ENCODE measurements at regions not wholly inside any gene's neighbourhood (a gene's known extent, or its start where the extent isn't known, plus 50 kb on each side); places are given as distances from the start of the nearest gene placed in this dataset.

GRCh38 chr12:124630791-124631313 is 63.4 kb upstream of the NCOR2 start:
- no peak for DNase-seq (ENCODE audit: low spot score)

- no peak for DNase-seq (ENCODE audit: low spot score)
Observed at GRCh38 chr12:124629789-124630480, 62.5 kb upstream of the NCOR2 start.

DNA sequence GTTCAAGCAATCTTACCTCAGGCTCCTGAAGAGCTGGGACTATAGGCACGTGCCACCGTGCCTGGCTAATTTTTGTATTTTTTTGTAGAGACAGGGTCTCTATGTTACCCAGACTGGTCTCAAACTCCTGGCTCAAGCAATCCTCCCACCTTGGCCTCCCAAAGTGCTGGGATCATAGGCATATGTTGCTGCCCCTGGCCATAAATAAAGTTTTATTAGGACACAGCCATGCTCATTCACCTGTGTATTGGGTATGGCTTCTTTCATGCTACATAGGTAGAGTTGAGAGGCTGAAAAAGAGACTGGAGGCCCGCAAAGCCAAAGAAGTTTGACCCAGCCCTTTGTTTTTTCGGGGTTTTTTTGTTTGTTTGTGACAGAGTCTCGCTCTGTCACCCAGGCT is 61.7 kb upstream of the NCOR2 start:
- DNase-seq (ENCODE audit: low spot score) = no peak

GRCh38 chr12:124627956-124628355 is 60.5 kb upstream of the NCOR2 start:
- DNase-seq (ENCODE audit: low spot score) = no peak

DNA sequence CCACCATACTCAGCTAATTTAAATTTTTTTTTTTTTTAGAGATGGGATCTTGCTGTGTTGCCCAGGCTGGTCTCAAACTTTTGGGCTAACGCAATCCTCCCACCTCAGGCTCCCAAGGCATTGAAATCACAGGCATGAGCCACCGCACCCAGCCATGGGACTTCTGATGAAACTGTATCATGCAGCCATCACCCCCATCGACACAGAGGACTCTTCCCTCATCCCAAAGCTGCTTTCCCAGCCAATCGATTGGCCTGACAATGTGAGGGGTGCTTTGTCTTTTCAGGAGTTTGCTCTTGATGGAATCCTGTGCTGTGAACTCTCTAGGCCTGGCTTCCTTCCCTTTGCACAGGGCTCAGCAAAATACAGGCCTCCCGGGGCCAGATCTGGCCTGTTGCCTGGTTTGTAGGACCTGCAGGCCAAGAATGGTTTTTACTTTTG is 59.6 kb upstream of the NCOR2 start:
- DNase-seq (ENCODE audit: low spot score) = no peak

DNA sequence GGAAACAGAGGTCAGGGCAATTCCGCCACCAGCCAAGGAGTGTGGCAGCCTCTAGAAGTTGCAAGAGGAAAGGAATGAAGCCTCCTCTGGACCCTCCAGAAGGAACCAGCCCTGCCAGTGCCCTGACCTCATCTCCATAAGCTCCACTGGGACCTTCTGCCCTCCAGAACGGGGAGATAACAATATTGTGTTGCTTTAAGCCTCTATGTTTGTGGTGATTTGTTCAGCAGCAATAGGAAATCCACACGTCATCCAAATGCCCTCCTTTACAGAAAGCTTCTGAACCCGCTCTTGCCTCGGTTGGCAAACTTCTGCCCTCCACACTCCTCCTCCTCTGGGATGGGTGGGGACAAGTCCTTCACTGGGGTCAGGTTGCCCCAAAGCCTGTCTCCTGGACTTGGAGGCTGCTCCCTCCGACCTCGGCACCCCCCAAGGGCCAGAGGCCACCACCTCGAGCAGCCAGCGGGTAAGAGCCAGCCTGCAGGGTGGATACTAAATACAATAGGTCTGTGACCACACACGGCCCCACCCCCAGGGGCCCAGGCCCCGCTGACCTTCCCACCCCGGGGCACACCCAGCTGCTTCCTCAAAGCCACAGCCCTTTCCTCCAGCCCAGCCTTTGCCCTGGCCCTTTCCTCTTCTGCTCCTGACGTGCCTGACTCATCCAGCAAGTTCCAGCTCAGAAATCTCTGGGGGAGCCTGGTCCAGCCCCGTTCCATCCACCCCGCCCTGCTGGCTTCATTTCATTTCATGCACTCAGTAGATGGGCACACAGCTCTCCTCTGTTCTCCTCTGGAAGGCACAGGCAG is 58.7 kb upstream of the NCOR2 start:
- DNase-seq (ENCODE audit: low spot score) = peak; percentile 50

DNA sequence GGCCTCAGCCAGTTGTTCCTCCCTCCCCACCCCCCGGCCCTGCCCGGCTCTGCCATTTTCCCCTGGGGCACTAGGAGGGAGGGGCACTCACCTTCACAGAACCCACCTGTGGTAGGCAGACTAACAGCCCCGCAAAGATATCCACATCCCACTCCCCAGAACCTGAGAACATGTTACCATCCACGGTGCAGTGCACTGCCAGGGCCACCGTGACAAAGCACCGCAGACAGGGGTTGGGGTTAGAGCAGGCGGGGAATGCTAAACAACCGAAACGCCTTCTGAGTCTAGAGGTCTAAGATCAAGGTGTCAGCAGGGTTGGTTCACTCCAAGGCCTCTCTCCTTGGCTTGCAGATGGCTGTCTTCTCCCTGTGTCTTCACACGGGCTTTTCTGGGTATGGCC is 57.4 kb upstream of the NCOR2 start:
- no peak for DNase-seq (ENCODE audit: low spot score)

DNA sequence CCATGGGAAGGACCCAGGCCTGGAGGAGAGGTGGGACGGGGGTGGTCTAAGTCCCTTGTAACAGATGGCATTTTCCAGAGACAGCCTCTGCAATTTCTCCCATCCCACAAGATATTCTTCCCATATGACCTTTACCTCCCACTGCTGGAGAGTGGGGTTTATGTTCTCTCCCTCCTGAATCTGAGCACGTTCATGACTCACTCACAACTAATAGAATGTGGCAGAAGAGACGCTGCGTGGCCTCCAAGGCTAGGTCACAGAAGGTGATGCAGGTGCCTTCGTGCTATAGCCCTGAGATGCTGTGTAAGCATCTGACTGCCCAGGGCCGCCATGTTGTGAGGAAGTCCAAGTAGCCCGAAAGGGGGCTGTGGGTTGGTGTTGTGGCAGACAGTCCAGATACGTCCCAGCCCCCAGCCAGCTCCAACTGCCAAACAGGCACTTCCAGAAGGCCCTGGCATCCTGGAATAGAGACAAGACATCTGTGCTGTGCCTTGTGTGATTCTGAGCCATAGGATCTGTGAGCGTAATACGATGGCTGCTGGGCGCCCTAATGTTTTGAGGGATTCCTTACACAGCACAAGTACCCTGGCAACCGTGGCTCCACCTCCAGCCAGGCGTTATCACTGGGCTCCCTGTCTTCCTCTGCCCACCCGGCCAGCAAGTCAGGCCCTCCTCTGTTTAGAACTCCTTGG is 56.1 kb upstream of the NCOR2 start:
- no peak for DNase-seq (ENCODE audit: low spot score)

DNA sequence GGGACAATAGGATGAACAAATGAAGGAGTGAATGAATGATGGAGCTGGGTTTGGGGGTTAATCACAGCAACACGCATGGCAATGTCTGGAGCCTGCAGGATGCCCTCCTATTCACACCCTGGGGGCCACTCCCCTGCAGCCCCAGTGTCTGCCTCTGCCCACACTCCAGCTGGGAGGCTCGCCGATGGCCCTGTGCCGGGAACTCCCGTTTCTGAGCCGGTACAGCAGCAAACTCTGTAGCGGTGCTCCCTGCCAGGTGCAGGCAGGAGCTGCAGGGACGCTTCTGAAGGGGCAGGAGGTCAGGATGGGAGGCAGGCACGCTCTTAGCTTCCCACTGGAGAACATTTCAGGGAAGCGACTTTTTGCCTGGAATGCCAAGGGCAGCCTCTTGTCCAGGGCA is 55.4 kb upstream of the NCOR2 start:
- no peak for DNase-seq (ENCODE audit: low spot score)

- no peak for DNase-seq (ENCODE audit: low spot score)
Observed at GRCh38 chr12:124622331-124622730, 54.9 kb upstream of the NCOR2 start.

- DNase-seq (ENCODE audit: low spot score) = peak; percentile 62
Observed at GRCh38 chr12:124621296-124621660, 53.9 kb upstream of the NCOR2 start.

DNA sequence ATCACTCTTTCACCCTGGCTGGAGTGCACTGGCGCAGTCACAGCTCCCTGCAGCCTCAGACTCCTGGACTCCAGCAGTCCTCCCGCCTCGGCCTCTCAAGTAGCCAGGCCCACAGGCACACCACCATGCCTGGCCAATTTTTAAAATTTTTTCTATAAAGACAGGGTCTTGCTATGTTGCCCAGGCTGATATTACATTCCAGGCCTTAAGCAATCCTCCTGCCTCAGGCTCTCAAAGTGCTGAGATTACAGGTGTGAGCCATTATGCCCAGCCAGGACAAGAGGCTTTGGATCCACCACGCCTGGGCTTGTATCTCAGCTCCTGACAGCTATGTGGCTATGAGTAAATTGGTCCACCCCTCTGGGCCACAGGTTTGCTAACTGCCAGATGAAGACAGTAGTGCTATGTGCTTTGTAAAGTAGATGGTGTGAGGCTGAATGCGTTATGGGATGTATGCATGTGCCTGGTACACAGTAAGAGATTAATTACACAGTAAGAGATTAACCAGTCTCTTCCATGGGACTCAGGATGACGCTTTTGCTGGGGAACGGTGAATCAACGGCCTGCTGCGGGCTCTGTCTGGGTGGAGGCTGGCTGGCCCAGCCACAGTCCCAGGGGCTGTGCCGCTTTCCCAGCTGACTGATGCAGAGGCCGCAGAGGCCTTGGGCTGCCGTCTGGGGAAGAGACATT is 53.3 kb upstream of the NCOR2 start:
- DNase-seq (ENCODE audit: low spot score) = no peak

DNA sequence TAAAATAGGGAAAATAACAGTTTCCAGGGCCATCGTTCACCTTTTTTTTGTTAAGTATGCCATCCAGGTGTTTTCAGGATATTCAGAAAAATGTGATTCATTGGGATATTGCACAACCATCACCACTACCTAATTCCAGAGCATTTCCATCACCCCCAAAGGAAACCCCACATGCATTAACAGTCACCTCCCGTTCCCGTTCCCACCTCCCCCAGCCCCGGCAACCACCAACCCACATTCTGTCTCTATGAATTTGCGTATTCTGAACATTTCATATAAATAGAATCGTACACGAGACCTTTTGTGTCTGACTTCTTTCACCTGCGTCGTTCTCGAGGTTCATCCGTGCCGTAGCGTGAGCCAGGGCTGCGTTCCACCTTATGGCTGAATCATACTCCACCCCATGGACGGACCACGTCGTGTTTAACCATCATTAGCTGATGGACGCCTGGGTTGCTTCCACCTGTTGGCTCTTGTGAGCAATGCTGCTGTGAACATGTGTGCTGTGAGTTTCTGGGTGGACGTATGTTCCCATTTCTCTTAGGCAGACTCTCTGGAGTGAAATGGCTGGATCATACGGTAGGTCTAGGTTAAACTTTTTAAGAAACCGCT is 51.0 kb upstream of the NCOR2 start:
- no peak for DNase-seq (ENCODE audit: low spot score)

- DNase-seq (ENCODE audit: low spot score) = peak; percentile 46
Observed at GRCh38 chr12:124617615-124618014, 50.2 kb upstream of the NCOR2 start.
